Endothelial cell of umbilical vein (primary cell): ENCODE measurements at regions not wholly inside any gene's neighbourhood (a gene's known extent, or its start where the extent isn't known, plus 50 kb on each side); places are given as distances from the start of the nearest gene placed in this dataset.

ENCODE experiments used
- EZH2 ChIP-seq: IDR thresholded peaks from 2 replicates; pipeline ENCODE4 v1.6.1; 2012; ENCODE audit warnings: borderline replicate concordance, low read depth, mild to moderate bottlenecking, moderate library complexity, low read length, inconsistent platforms; ENCODE audit not compliant: severe bottlenecking
- FOS ChIP-seq: IDR thresholded peaks from 2 replicates; pipeline ENCODE4 v1.6.1; 2011; ENCODE audit warnings: mild to moderate bottlenecking, low read length, moderate library complexity, borderline replicate concordance; ENCODE audit not compliant: insufficient read depth
- POLR2A ChIP-seq: IDR thresholded peaks from 2 replicates; pipeline ENCODE4 v1.6.1; 2012; ENCODE audit warnings: low read depth, mild to moderate bottlenecking, control low read depth, low read length
- POLR2AphosphoS5 ChIP-seq: IDR thresholded peaks from 2 replicates; pipeline ENCODE4 v1.6.1; 2012; ENCODE audit warnings: low read depth, mild to moderate bottlenecking, control low read depth, low read length, moderate library complexity; ENCODE audit not compliant: insufficient read depth
- TF ChIP-seq, protein P1 (sequence below), 2 donors: IDR thresholded peaks; 1 replicate in 1 of 2; 2 replicates in 1 of 2; pipeline ENCODE4 v1.5.1; 2011; ENCODE audit warnings: low read length in 2 of 2, mild to moderate bottlenecking in 2 of 2, moderate library complexity in 2 of 2, control low read depth in 1 of 2, inconsistent platforms in 1 of 2, low read depth in 1 of 2; ENCODE audit not compliant: insufficient read depth in 1 of 2; ENCODE audit errors: extremely low read depth in 1 of 2
- TF ChIP-seq, protein P2 (sequence below): IDR thresholded peaks from 2 replicates; pipeline ENCODE4 v1.6.1; 2011; ENCODE audit not compliant: insufficient read depth, insufficient read length

DNA sequence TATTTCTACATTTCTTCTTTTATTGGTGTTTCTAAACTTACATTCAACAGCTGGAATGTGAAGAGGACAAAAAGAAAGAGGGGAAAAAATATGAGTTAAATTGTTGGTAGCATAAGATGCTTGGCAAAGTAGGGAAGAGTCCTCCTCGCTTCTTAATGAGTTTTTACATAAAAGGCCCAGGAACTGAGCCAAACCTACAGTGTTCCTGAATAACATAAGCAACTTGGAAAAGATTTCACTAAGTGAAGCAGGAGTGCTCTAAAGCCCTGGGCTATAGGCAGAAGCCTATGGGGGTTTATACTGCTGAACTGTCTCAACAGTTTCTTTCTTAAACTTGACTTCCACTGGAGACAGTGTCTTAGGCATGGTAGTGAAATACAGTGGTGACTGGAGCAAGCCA, 115.0 kb upstream of the USP25 start:
- TF ChIP-seq EZH2 (no peak), POLR2A (no peak), POLR2AphosphoS5 (no peak), FOS (no peak)
- TF ChIP-seq, protein P1, sequence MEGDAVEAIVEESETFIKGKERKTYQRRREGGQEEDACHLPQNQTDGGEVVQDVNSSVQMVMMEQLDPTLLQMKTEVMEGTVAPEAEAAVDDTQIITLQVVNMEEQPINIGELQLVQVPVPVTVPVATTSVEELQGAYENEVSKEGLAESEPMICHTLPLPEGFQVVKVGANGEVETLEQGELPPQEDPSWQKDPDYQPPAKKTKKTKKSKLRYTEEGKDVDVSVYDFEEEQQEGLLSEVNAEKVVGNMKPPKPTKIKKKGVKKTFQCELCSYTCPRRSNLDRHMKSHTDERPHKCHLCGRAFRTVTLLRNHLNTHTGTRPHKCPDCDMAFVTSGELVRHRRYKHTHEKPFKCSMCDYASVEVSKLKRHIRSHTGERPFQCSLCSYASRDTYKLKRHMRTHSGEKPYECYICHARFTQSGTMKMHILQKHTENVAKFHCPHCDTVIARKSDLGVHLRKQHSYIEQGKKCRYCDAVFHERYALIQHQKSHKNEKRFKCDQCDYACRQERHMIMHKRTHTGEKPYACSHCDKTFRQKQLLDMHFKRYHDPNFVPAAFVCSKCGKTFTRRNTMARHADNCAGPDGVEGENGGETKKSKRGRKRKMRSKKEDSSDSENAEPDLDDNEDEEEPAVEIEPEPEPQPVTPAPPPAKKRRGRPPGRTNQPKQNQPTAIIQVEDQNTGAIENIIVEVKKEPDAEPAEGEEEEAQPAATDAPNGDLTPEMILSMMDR (IDR thresholded peaks at IDR 0.05; ENCODE audit: extremely low read depth in 1 of 2, insufficient read depth in 1 of 2, low read depth in 1 of 2, low read length in 2 of 2) = no peak
- TF ChIP-seq, protein P2, sequence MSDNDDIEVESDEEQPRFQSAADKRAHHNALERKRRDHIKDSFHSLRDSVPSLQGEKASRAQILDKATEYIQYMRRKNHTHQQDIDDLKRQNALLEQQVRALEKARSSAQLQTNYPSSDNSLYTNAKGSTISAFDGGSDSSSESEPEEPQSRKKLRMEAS = no peak
